Sigmoid colon (tissue), 4 donors: ENCODE measurements at regions not wholly inside any gene's neighbourhood (a gene's known extent, or its start where the extent isn't known, plus 50 kb on each side); places are given as distances from the start of the nearest gene placed in this dataset.

ENCODE experiments used
- CTCF ChIP-seq, 4 experiments: fragments of 450-650 bp in 3 of 4; fragments of 200-600 bp in 1 of 4; IDR thresholded peaks; one replicate each; pipeline ENCODE4 v1.5.1; 2016 to 2019; ENCODE audit warnings: antibody characterized with exemption in 4 of 4, mild to moderate bottlenecking in 3 of 4, moderate library complexity in 2 of 4
- EP300 ChIP-seq, 4 donors: sonication (generic); formaldehyde crosslinking; IDR thresholded peaks; one replicate each; pipeline ENCODE4 v1.6.1; 2017; ENCODE audit warnings: antibody characterized with exemption in 4 of 4
- POLR2A ChIP-seq, 2 donors: fragments of 450-650 bp; IDR thresholded peaks; one replicate each; pipeline ENCODE4 v1.6.1; 2016; ENCODE audit warnings: antibody characterized with exemption in 2 of 2, mild to moderate bottlenecking in 2 of 2, moderate library complexity in 2 of 2

- TF ChIP-seq CTCF (IDR thresholded peaks at IDR 0.05) = no peak
- no peak for TF ChIP-seq EP300 (IDR thresholded peaks at IDR 0.05)
- no peak for TF ChIP-seq POLR2A (IDR thresholded peaks at IDR 0.05)
Observed at GRCh38 chr10:125415964-125416363, 255.6 kb upstream of the CTBP2 start.
